Endothelial cell of umbilical vein (primary cell): ENCODE measurements at regions not wholly inside any gene's neighbourhood (a gene's known extent, or its start where the extent isn't known, plus 50 kb on each side); places are given as distances from the start of the nearest gene placed in this dataset.

Source experiments
- BruUV-seq: library from RNA; stranded (reverse); fragments of 400-500 nt; replicated peaks from 2 replicates; lab custom pipeline; 2021; lab: Mats Ljungman, UMichigan
- CTCF ChIA-PET: fragments of 300-600, 350-600 bp; sonication (Branson Sonifier 250); formaldehyde crosslinking; loops from one replicate; lab custom pipeline; 2021; ENCODE audit warnings: antibody characterized with exemption, inconsistent platforms; lab: Charles Lee
- POLR2A ChIA-PET: fragments of 300-600, 350-600 bp; sonication (Branson Sonifier 250); formaldehyde crosslinking; loops from one replicate; lab custom pipeline; 2021; ENCODE audit warnings: antibody characterized with exemption, inconsistent platforms; lab: Charles Lee
- DNase-seq: peaks from one replicate; pipeline ENCODE4 v3.0.0-alpha.2; 2011; ENCODE audit warnings: low read depth, low spot score
- FAIRE-seq: peaks from 2 replicates; lab custom pipeline; 2011; peaks lifted over from hg19 to GRCh38; lab: Jason Lieb, UNC
- H2AFZ ChIP-seq: 2 replicates; pipeline ENCODE4 v1.6.0; 2012; ENCODE audit warnings: low read depth, low read length, control low read depth, inconsistent platforms
- H3K27ac ChIP-seq: 2 replicates; pipeline ENCODE4 v1.5.1; 2011; ENCODE audit warnings: low read depth, mild to moderate bottlenecking, control low read depth, low read length, moderate library complexity; ENCODE audit not compliant: insufficient read depth
- H3K27me3 ChIP-seq, 2 experiments: 2 replicates each; pipeline versions ENCODE4 v1.6.0 to v1.6.1; 2011; ENCODE audit warnings: low read length in 2 of 2, mixed read lengths in 1 of 2; ENCODE audit not compliant: control insufficient read depth in 2 of 2, insufficient read depth in 2 of 2
- H3K36me3 ChIP-seq, 2 experiments: 2 replicates in 1 of 2; 3 replicates in 1 of 2; pipeline ENCODE4 v1.5.1; 2011; ENCODE audit warnings: low read length in 2 of 2, mild to moderate bottlenecking in 1 of 2, moderate library complexity in 1 of 2; ENCODE audit not compliant: control insufficient read depth in 2 of 2, insufficient read depth in 2 of 2; ENCODE audit errors: extremely low read depth in 1 of 2
- H3K4me1 ChIP-seq: 3 replicates; pipeline ENCODE4 v1.5.1; 2011; ENCODE audit warnings: mild to moderate bottlenecking, low read length; ENCODE audit not compliant: control insufficient read depth, insufficient read depth; ENCODE audit errors: extremely low read depth
- H3K4me2 ChIP-seq: 2 replicates; pipeline ENCODE4 v1.6.1; 2011; ENCODE audit warnings: low read length, control low read depth, mixed read lengths; ENCODE audit not compliant: insufficient read depth
- H3K4me3 ChIP-seq, 3 experiments: fragments of 200-600 bp in 1 of 3; sonication (generic), shearing (Covaris generic) in 1 of 3; replicated peaks in 1 of 3; 2 replicates each; pipeline ENCODE4 v1.5.1; 2011 to 2016; ENCODE audit warnings: control low read depth in 3 of 3, low read length in 3 of 3, mild to moderate bottlenecking in 2 of 3, inconsistent platforms in 1 of 3, low read depth in 1 of 3, moderate library complexity in 1 of 3; ENCODE audit not compliant: insufficient read depth in 1 of 3
- H3K79me2 ChIP-seq: 2 replicates; pipeline ENCODE4 v1.6.0; 2012; ENCODE audit warnings: low read length, inconsistent platforms; ENCODE audit not compliant: control insufficient read depth, insufficient read depth
- H3K9ac ChIP-seq: replicated peaks from 2 replicates; pipeline ENCODE3; 2011; ENCODE audit warnings: low read length, control low read depth; ENCODE audit not compliant: insufficient read depth; ENCODE audit errors: extremely low read depth
- H3K9me1 ChIP-seq: replicated peaks from 3 replicates; pipeline ENCODE4 v1.6.0; 2011; ENCODE audit warnings: mild to moderate bottlenecking, low read length; ENCODE audit not compliant: control insufficient read depth, insufficient read depth; ENCODE audit errors: extremely low read depth
- H3K9me3 ChIP-seq: replicated peaks from 2 replicates; pipeline ENCODE4 v1.5.1; 2012; ENCODE audit warnings: low read length, inconsistent platforms; ENCODE audit not compliant: control insufficient read depth, insufficient read depth
- H4K20me1 ChIP-seq: replicated peaks from 2 replicates; pipeline ENCODE3; 2011; ENCODE audit warnings: mild to moderate bottlenecking, low read length; ENCODE audit not compliant: control insufficient read depth, insufficient read depth; ENCODE audit errors: extremely low read depth
- CTCF ChIP-seq, 2 donors: IDR thresholded peaks; 1 replicate in 1 of 2; 2 replicates in 1 of 2; pipeline ENCODE4 v1.5.1; 2011; ENCODE audit warnings: low read length in 2 of 2, mild to moderate bottlenecking in 2 of 2, moderate library complexity in 2 of 2, control low read depth in 1 of 2, inconsistent platforms in 1 of 2, low read depth in 1 of 2; ENCODE audit not compliant: insufficient read depth in 1 of 2; ENCODE audit errors: extremely low read depth in 1 of 2
- EZH2 ChIP-seq: IDR thresholded peaks from 2 replicates; pipeline ENCODE4 v1.6.1; 2012; ENCODE audit warnings: borderline replicate concordance, low read depth, mild to moderate bottlenecking, moderate library complexity, low read length, inconsistent platforms; ENCODE audit not compliant: severe bottlenecking
- FOS ChIP-seq: IDR thresholded peaks from 2 replicates; pipeline ENCODE4 v1.6.1; 2011; ENCODE audit warnings: mild to moderate bottlenecking, low read length, moderate library complexity, borderline replicate concordance; ENCODE audit not compliant: insufficient read depth
- GATA2 ChIP-seq: IDR thresholded peaks from 2 replicates; pipeline ENCODE4 v1.7.0; 2011; ENCODE audit warnings: low read depth, mild to moderate bottlenecking, moderate library complexity, mixed read lengths, low read length; ENCODE audit not compliant: insufficient read length, insufficient read depth
- JUN ChIP-seq: IDR thresholded peaks from 2 replicates; pipeline ENCODE4 v1.6.1; 2011; ENCODE audit warnings: borderline replicate concordance, low read depth; ENCODE audit not compliant: insufficient read length, insufficient read depth
- MAX ChIP-seq: IDR thresholded peaks from 2 replicates; pipeline ENCODE4 v1.6.1; 2011; ENCODE audit not compliant: insufficient read depth, insufficient read length
- MYC ChIP-seq: IDR thresholded peaks from one replicate; pipeline ENCODE4 v1.6.1; 2011; ENCODE audit warnings: mild to moderate bottlenecking, low read depth, low read length
- POLR2A ChIP-seq: IDR thresholded peaks from 2 replicates; pipeline ENCODE4 v1.6.1; 2012; ENCODE audit warnings: low read depth, mild to moderate bottlenecking, control low read depth, low read length
- POLR2AphosphoS5 ChIP-seq: IDR thresholded peaks from 2 replicates; pipeline ENCODE4 v1.6.1; 2012; ENCODE audit warnings: low read depth, mild to moderate bottlenecking, control low read depth, low read length, moderate library complexity; ENCODE audit not compliant: insufficient read depth
- dilution Hi-C: fragments of 300-500 bp; cut with MboI; formaldehyde crosslinking; loops from one replicate; pipeline ENCODE4 v1.15.0; 2019; ENCODE audit warnings: low sequenced_read_pairs; ENCODE audit not compliant: extremely low pct_ligation_motif_present
- intact Hi-C: fragments of 100-400 bp; cut with micrococcal nuclease; formaldehyde crosslinking; loops from one replicate; pipeline ENCODE4 v1.10.0; 2022

GRCh38 chr10:57785546-57785945, 482.1 kb downstream of the IPMK start:
- dilution Hi-C loops (no loop called here), intact Hi-C loops (no loop called here)
- H3K9me3 ChIP-seq: peaks cover 3% of the 10 kb centered on the region
- FAIRE-seq: no peak
- H3K4me1 ChIP-seq: no peaks in the 10 kb centered on the region
- H3K9ac ChIP-seq: no peak overlapping the region
- H3K36me3 ChIP-seq: no peaks in the 10 kb centered on the region
- ChIA-PET CTCF (no interaction called here), POLR2A (no interaction called here)
- no peaks in the 10 kb centered on the region for H3K27me3 ChIP-seq
- DNase-seq: no peak
- no peak overlapping the region for H3K4me3 ChIP-seq
- H3K27ac ChIP-seq: no peak overlapping the region
- no peaks in the 10 kb centered on the region for H4K20me1 ChIP-seq
- TF ChIP-seq CTCF (IDR thresholded peaks at IDR 0.05; ENCODE audit: extremely low read depth in 1 of 2, insufficient read depth in 1 of 2, low read depth in 1 of 2, low read length in 2 of 2) (no peak), MAX (no peak), FOS (no peak), JUN (no peak), POLR2AphosphoS5 (no peak), EZH2 (no peak), GATA2 (no peak), MYC (no peak), POLR2A (no peak)
- no peaks in the 10 kb centered on the region for H3K79me2 ChIP-seq
- H2AFZ ChIP-seq: no peak overlapping the region
- BruUV-seq: no TSS peak
- H3K9me1 ChIP-seq: no peaks in the 10 kb centered on the region
- no peak overlapping the region for H3K4me2 ChIP-seq
